Progenitor cell of endocrine pancreas (in vitro differentiated cells): ENCODE measurements at regions not wholly inside any gene's neighbourhood (a gene's known extent, or its start where the extent isn't known, plus 50 kb on each side); places are given as distances from the start of the nearest gene placed in this dataset.

Experiments
- DNase-seq: peaks from one replicate; pipeline ENCODE4 v3.0.0; 2021; ENCODE audit warnings: low spot score; ENCODE audit not compliant: unreplicated experiment
- H3K27ac Mint-ChIP-seq: 2 replicates; pipeline ENCODE4 v1.8.0; 2021; ENCODE audit warnings: mild to moderate bottlenecking, moderate library complexity, mixed read lengths
- H3K27me3 Mint-ChIP-seq: 2 replicates; pipeline ENCODE4 v1.8.0; 2021; ENCODE audit warnings: mixed read lengths
- H3K36me3 Mint-ChIP-seq: 2 replicates; pipeline ENCODE4 v1.8.0; 2022; ENCODE audit warnings: mixed read lengths; ENCODE audit not compliant: insufficient read depth
- H3K4me1 Mint-ChIP-seq: 2 replicates; pipeline ENCODE4 v1.8.0; 2021; ENCODE audit warnings: low read depth, mixed read lengths
- H3K4me3 Mint-ChIP-seq: 2 replicates; pipeline ENCODE4 v1.8.0; 2021; ENCODE audit warnings: low read depth, mild to moderate bottlenecking, moderate library complexity, mixed read lengths
- H3K9me3 Mint-ChIP-seq: 2 replicates; pipeline ENCODE4 v1.8.0; 2021; ENCODE audit warnings: low read depth, mixed read lengths
- CTCF ChIP-seq: fragments of 200-600 bp; sonication (generic); IDR thresholded peaks from one replicate; pipeline ENCODE4 v1.5.0; 2021; ENCODE audit warnings: antibody characterized with exemption, mild to moderate bottlenecking; ENCODE audit not compliant: unreplicated experiment

- H3K4me1 Mint-ChIP-seq: peaks cover 17% of the 10 kb centered on the region
- H3K27me3 Mint-ChIP-seq: peaks cover 45% of the 10 kb centered on the region
- no peak overlapping the region for H3K27ac Mint-ChIP-seq
- H3K36me3 Mint-ChIP-seq: no peaks in the 10 kb centered on the region
- no peak for DNase-seq
- H3K9me3 Mint-ChIP-seq: peaks cover 4% of the 10 kb centered on the region
- TF ChIP-seq CTCF: no peak
- no peak overlapping the region for H3K4me3 Mint-ChIP-seq
Measured at GRCh38 chr7:155872678-155873369, 60.6 kb upstream of the SHH start.

GRCh38 chr7:155871211-155871610 lies 58.9 kb upstream of the SHH start:
- DNase-seq: no peak
- H3K27ac Mint-ChIP-seq: no peak overlapping the region

GRCh38 chr7:155870334-155871180 lies 58.3 kb upstream of the SHH start:
- H3K36me3 Mint-ChIP-seq: no peaks in the 10 kb centered on the region
- no peak for DNase-seq
- peaks cover 4% of the 10 kb centered on the region for H3K9me3 Mint-ChIP-seq
- peaks cover 68% of the 10 kb centered on the region for H3K27me3 Mint-ChIP-seq
- H3K27ac Mint-ChIP-seq: no peak overlapping the region
- peaks cover 30% of the 10 kb centered on the region for H3K4me1 Mint-ChIP-seq
- H3K4me3 Mint-ChIP-seq: no peak overlapping the region
- no peak for TF ChIP-seq CTCF

More at GRCh38 chr7:155871211-155871610, 58.9 kb upstream of the SHH start:
- no peak overlapping the region for H3K4me3 Mint-ChIP-seq
- H3K9me3 Mint-ChIP-seq: peaks cover 4% of the 10 kb centered on the region
- H3K4me1 Mint-ChIP-seq: peaks cover 28% of the 10 kb centered on the region
- no peaks in the 10 kb centered on the region for H3K36me3 Mint-ChIP-seq
- TF ChIP-seq CTCF: no peak
- peaks cover 61% of the 10 kb centered on the region for H3K27me3 Mint-ChIP-seq

GRCh38 chr7:155869784-155870076 lies 57.5 kb upstream of the SHH start:
- H3K9me3 Mint-ChIP-seq: peaks cover 4% of the 10 kb centered on the region
- peaks cover 73% of the 10 kb centered on the region for H3K27me3 Mint-ChIP-seq
- no peak overlapping the region for H3K4me3 Mint-ChIP-seq
- TF ChIP-seq CTCF: no peak
- H3K27ac Mint-ChIP-seq: no peak overlapping the region
- no peak for DNase-seq
- peaks cover 30% of the 10 kb centered on the region for H3K4me1 Mint-ChIP-seq
- no peaks in the 10 kb centered on the region for H3K36me3 Mint-ChIP-seq

- Mint-ChIP-seq H3K4me3 (no peak overlapping the region), H3K27ac (no peak overlapping the region), H3K9me3 (peaks cover 4% of the 10 kb centered on the region), H3K36me3 (no peaks in the 10 kb centered on the region), H3K27me3 (peaks cover 73% of the 10 kb centered on the region), H3K4me1 (peaks cover 30% of the 10 kb centered on the region)
- TF ChIP-seq CTCF: no peak
- DNase-seq: no peak
Measured at GRCh38 chr7:155868955-155869783, 56.9 kb upstream of the SHH start.
